Astrocyte (in vitro differentiated cells and primary cell): ENCODE measurements at regions not wholly inside any gene's neighbourhood (a gene's known extent, or its start where the extent isn't known, plus 50 kb on each side); places are given as distances from the start of the nearest gene placed in this dataset.

Experiments
- EZH2 ChIP-seq: IDR thresholded peaks from 2 replicates; pipeline ENCODE4 v1.6.1; 2012; ENCODE audit warnings: mild to moderate bottlenecking, low read length, inconsistent platforms; ENCODE audit not compliant: insufficient read depth
- TF ChIP-seq, protein P1 (sequence below): IDR thresholded peaks from 2 replicates; pipeline ENCODE4 v1.5.1; 2011; ENCODE audit warnings: low read depth, mild to moderate bottlenecking, inconsistent platforms, low read length, moderate library complexity; ENCODE audit not compliant: insufficient read depth

DNA sequence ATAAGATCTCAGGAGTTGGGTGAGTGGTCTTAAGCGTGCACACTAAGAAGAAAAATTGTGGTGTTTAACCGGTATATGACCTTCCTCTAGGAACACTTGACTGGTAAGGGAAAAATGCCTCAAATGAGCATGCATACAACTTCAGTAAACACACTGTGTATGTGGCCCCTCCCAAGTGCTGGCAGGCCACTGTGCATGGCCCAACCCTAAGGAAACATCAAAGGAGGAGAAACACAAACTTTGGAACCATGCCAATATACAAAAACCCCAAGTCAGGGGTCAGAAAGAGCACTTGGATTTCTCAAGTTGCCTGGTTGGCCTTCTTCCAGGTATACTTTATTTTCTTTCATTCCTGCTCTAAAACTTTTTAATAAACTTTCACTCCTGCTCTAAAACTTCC, 308.9 kb upstream of the LRRTM4 start:
- TF ChIP-seq, protein P1, sequence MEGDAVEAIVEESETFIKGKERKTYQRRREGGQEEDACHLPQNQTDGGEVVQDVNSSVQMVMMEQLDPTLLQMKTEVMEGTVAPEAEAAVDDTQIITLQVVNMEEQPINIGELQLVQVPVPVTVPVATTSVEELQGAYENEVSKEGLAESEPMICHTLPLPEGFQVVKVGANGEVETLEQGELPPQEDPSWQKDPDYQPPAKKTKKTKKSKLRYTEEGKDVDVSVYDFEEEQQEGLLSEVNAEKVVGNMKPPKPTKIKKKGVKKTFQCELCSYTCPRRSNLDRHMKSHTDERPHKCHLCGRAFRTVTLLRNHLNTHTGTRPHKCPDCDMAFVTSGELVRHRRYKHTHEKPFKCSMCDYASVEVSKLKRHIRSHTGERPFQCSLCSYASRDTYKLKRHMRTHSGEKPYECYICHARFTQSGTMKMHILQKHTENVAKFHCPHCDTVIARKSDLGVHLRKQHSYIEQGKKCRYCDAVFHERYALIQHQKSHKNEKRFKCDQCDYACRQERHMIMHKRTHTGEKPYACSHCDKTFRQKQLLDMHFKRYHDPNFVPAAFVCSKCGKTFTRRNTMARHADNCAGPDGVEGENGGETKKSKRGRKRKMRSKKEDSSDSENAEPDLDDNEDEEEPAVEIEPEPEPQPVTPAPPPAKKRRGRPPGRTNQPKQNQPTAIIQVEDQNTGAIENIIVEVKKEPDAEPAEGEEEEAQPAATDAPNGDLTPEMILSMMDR = no peak
- no peak for TF ChIP-seq EZH2
